Panc1 (cell line): ENCODE measurements at regions not wholly inside any gene's neighbourhood (a gene's known extent, or its start where the extent isn't known, plus 50 kb on each side); places are given as distances from the start of the nearest gene placed in this dataset.

ENCODE experiments used
- CTCF ChIP-seq: fragments of 450-650 bp; IDR thresholded peaks from 2 replicates; pipeline ENCODE4 v1.5.1; 2017; ENCODE audit warnings: mild to moderate bottlenecking
- POLR2AphosphoS5 ChIP-seq: IDR thresholded peaks from 2 replicates; pipeline ENCODE4 v1.6.1; 2012; ENCODE audit warnings: mild to moderate bottlenecking, low read depth, low read length, moderate library complexity
- REST ChIP-seq, 2 experiments: IDR thresholded peaks; 2 replicates each; pipeline ENCODE4 v1.6.1; 2011 to 2012; ENCODE audit warnings: low read depth in 2 of 2, control low read depth in 1 of 2, low read length in 1 of 2, mild to moderate bottlenecking in 1 of 2, moderate library complexity in 1 of 2; ENCODE audit not compliant: insufficient read depth in 1 of 2
- SIN3A ChIP-seq: IDR thresholded peaks from 2 replicates; pipeline ENCODE4 v1.6.1; 2012; ENCODE audit warnings: low read depth, mild to moderate bottlenecking, low read length, moderate library complexity, borderline replicate concordance; ENCODE audit not compliant: insufficient read depth
- TCF7L2 ChIP-seq: IDR thresholded peaks from 2 replicates; pipeline ENCODE4 v1.6.1; 2011; ENCODE audit warnings: mild to moderate bottlenecking, low read depth, low read length, inconsistent platforms

GRCh38 chr18:22701326-22701725 lies 231.8 kb upstream of the RBBP8 start:
- no peak for TF ChIP-seq CTCF
- TF ChIP-seq POLR2AphosphoS5, result no peak
- TF ChIP-seq REST (IDR thresholded peaks at IDR 0.05; ENCODE audit: insufficient read depth in 1 of 2, low read depth in 2 of 2, low read length in 1 of 2), result no peak
- TF ChIP-seq SIN3A, result no peak
- TF ChIP-seq TCF7L2, result no peak
